H1 (cell line): ENCODE measurements at regions not wholly inside any gene's neighbourhood (a gene's known extent, or its start where the extent isn't known, plus 50 kb on each side); places are given as distances from the start of the nearest gene placed in this dataset.

Source experiments
- ASH2L ChIP-seq: fragments of 200-600, 300-600 bp; sonication (generic); IDR thresholded peaks from one replicate; pipeline ENCODE4 v1.7.1; 2017; ENCODE audit warnings: low read length
- ATF2 ChIP-seq: IDR thresholded peaks from 2 replicates; pipeline ENCODE4 v1.6.1; 2012; ENCODE audit warnings: low read length, inconsistent platforms
- CHD7 ChIP-seq: fragments of 300-600 bp; sonication (generic); IDR thresholded peaks from 2 replicates; pipeline ENCODE4 v1.7.1; 2012; ENCODE audit warnings: low read length, moderate library complexity, mild to moderate bottlenecking, inconsistent platforms; ENCODE audit not compliant: insufficient replicate concordance
- GTF2F1 ChIP-seq: IDR thresholded peaks from 2 replicates; pipeline ENCODE4 v1.6.1; 2012; ENCODE audit warnings: low read depth, low read length, improper control_type of control experiment, borderline replicate concordance
- SP2 ChIP-seq: IDR thresholded peaks from 2 replicates; pipeline ENCODE4 v1.6.1; 2012; ENCODE audit warnings: mild to moderate bottlenecking, low read length, inconsistent platforms
- SUZ12 ChIP-seq: fragments of 200-600 bp; sonication (generic); IDR thresholded peaks from 2 replicates; pipeline ENCODE4 v1.6.1; 2012; ENCODE audit warnings: mild to moderate bottlenecking, inconsistent platforms, low read length, moderate library complexity, mixed read lengths
- TBP ChIP-seq: IDR thresholded peaks from 2 replicates; pipeline ENCODE4 v1.6.1; 2011; ENCODE audit warnings: low read depth, low read length, improper control_type of control experiment
- TCF12 ChIP-seq: IDR thresholded peaks from 2 replicates; pipeline ENCODE4 v1.6.1; 2011; ENCODE audit warnings: low read depth, mild to moderate bottlenecking, low read length
- YY1 ChIP-seq: IDR thresholded peaks from 2 replicates; pipeline ENCODE4 v1.6.1; 2011; ENCODE audit warnings: low read depth, mild to moderate bottlenecking, low read length

- TF ChIP-seq CHD7 (no peak), GTF2F1 (no peak), ATF2 (no peak), TCF12 (no peak), SP2 (no peak), SUZ12 (no peak), ASH2L (no peak), YY1 (no peak), TBP (no peak)
Observed at GRCh38 chr3:165553371-165553770, 283.9 kb downstream of the BCHE start (continued).
